ENCODE measurements at regions not wholly inside any gene's neighbourhood (a gene's known extent, or its start where the extent isn't known, plus 50 kb on each side); places are given as distances from the start of the nearest gene placed in this dataset.

GRCh38 chr18:68604256-68604655, 110.7 kb downstream of the TMX3 start:
- TF ChIP-seq CTCF (IDR thresholded peaks at IDR 0.05; ENCODE audit: unreplicated experiment), result no peak
- intact Hi-C loops (cut with micrococcal nuclease; ENCODE audit: unreplicated experiment), result no loop called here
- Mint-ChIP-seq H3K9me3 (ENCODE audit: low read depth, unreplicated experiment) (peaks cover 8% of the 10 kb centered on the region), H3K4me3 (ENCODE audit: low read depth, unreplicated experiment) (no peak overlapping the region), H3K27ac (ENCODE audit: unreplicated experiment) (no peak overlapping the region), H3K27me3 (ENCODE audit: unreplicated experiment) (no peaks in the 10 kb centered on the region), H3K36me3 (ENCODE audit: insufficient read depth, unreplicated experiment) (no peaks in the 10 kb centered on the region), H3K4me1 (ENCODE audit: low read depth, unreplicated experiment) (no peaks in the 10 kb centered on the region)
- CTCF ChIA-PET, result no interaction called here
- BruUV-seq (replicated peaks), result no TSS peak
- DNase-seq, result no peak

DNA sequence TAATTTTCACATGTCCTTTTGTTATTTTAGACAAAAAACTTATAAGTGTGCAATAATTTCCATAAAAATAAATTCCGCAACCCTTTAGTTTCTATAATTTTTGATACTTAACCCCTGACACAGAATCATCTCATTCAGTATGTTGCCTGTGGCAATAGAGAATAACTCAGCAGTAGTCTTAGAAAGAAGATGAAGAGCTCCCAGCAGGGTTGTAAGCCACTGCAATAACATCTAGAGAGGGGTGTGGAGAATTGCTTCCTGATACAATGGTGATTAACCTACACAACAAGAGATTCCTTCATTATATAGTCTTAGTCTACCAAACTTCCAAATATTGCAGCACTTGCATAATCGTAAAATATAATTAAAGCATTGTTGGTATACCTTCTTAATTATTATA, 118.9 kb downstream of the TMX3 start:
- Mint-ChIP-seq H3K4me1 (ENCODE audit: low read depth, unreplicated experiment) (no peaks in the 10 kb centered on the region), H3K9me3 (ENCODE audit: low read depth, unreplicated experiment) (no peaks in the 10 kb centered on the region), H3K4me3 (ENCODE audit: low read depth, unreplicated experiment) (no peak overlapping the region), H3K36me3 (ENCODE audit: insufficient read depth, unreplicated experiment) (no peaks in the 10 kb centered on the region), H3K27ac (ENCODE audit: unreplicated experiment) (no peak overlapping the region), H3K27me3 (ENCODE audit: unreplicated experiment) (no peaks in the 10 kb centered on the region)
- BruUV-seq (replicated peaks), result no TSS peak
- no peak for DNase-seq
- intact Hi-C loops (cut with micrococcal nuclease; ENCODE audit: unreplicated experiment), result no loop called here
- CTCF ChIA-PET, result no interaction called here
- no peak for TF ChIP-seq CTCF (IDR thresholded peaks at IDR 0.05; ENCODE audit: unreplicated experiment)

GRCh38 chr18:68588169-68588568, 126.7 kb downstream of the TMX3 start:
- intact Hi-C loops (cut with micrococcal nuclease; ENCODE audit: unreplicated experiment), result no loop called here
- no TSS peak for BruUV-seq (replicated peaks)
- Mint-ChIP-seq H3K36me3 (ENCODE audit: insufficient read depth, unreplicated experiment) (no peaks in the 10 kb centered on the region), H3K27me3 (ENCODE audit: unreplicated experiment) (no peaks in the 10 kb centered on the region), H3K9me3 (ENCODE audit: low read depth, unreplicated experiment) (no peaks in the 10 kb centered on the region), H3K4me1 (ENCODE audit: low read depth, unreplicated experiment) (no peaks in the 10 kb centered on the region), H3K27ac (ENCODE audit: unreplicated experiment) (no peak overlapping the region), H3K4me3 (ENCODE audit: low read depth, unreplicated experiment) (no peak overlapping the region)
- no peak for TF ChIP-seq CTCF (IDR thresholded peaks at IDR 0.05; ENCODE audit: unreplicated experiment)
- DNase-seq, result no peak
- CTCF ChIA-PET, result no interaction called here

DNA sequence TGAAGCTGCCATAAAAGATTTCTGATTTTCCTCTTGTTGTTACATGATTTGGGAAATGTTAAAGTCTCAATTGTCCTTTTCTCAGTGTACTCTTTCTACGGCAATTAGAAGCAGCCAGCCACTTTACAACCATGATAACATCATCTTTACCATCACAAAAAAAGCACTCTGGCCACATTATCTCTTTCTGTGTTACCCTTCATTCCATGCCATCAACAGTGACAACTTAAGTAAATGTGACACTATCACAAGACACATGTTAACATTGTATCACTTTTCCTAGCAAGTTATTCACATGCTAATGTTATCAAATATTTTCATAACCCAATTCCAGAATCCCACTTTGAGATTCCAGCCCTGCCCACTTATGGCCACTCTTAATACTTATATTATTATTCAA, 131.2 kb downstream of the TMX3 start:
- no peak for DNase-seq
- H3K27me3 Mint-ChIP-seq (ENCODE audit: unreplicated experiment), result no peaks in the 10 kb centered on the region
- BruUV-seq (replicated peaks), result no TSS peak
- intact Hi-C loops (cut with micrococcal nuclease; ENCODE audit: unreplicated experiment), result no loop called here
- no peak overlapping the region for H3K27ac Mint-ChIP-seq (ENCODE audit: unreplicated experiment)
- no peaks in the 10 kb centered on the region for H3K36me3 Mint-ChIP-seq (ENCODE audit: insufficient read depth, unreplicated experiment)
- H3K9me3 Mint-ChIP-seq (ENCODE audit: low read depth, unreplicated experiment), result no peaks in the 10 kb centered on the region
- H3K4me3 Mint-ChIP-seq (ENCODE audit: low read depth, unreplicated experiment), result no peak overlapping the region
- CTCF ChIA-PET, result no interaction called here
- no peaks in the 10 kb centered on the region for H3K4me1 Mint-ChIP-seq (ENCODE audit: low read depth, unreplicated experiment)
- TF ChIP-seq CTCF (IDR thresholded peaks at IDR 0.05; ENCODE audit: unreplicated experiment), result no peak

GRCh38 chr18:68574311-68574710, 140.6 kb downstream of the TMX3 start:
- peaks cover 3% of the 10 kb centered on the region for H3K9me3 Mint-ChIP-seq (ENCODE audit: low read depth, unreplicated experiment)
- no peak for TF ChIP-seq CTCF (IDR thresholded peaks at IDR 0.05; ENCODE audit: unreplicated experiment)
- intact Hi-C loops (cut with micrococcal nuclease; ENCODE audit: unreplicated experiment), result no loop called here
- H3K4me3 Mint-ChIP-seq (ENCODE audit: low read depth, unreplicated experiment), result no peak overlapping the region
- no peaks in the 10 kb centered on the region for H3K27me3 Mint-ChIP-seq (ENCODE audit: unreplicated experiment)
- H3K36me3 Mint-ChIP-seq (ENCODE audit: insufficient read depth, unreplicated experiment), result no peaks in the 10 kb centered on the region
- no peak overlapping the region for H3K27ac Mint-ChIP-seq (ENCODE audit: unreplicated experiment)
- CTCF ChIA-PET, result no interaction called here
- no TSS peak for BruUV-seq (replicated peaks)
- no peaks in the 10 kb centered on the region for H3K4me1 Mint-ChIP-seq (ENCODE audit: low read depth, unreplicated experiment)
- DNase-seq, result no peak
